Fibroblast of pulmonary artery (primary cell): ENCODE measurements at regions not wholly inside any gene's neighbourhood (a gene's known extent, or its start where the extent isn't known, plus 50 kb on each side); places are given as distances from the start of the nearest gene placed in this dataset.
A peak's percentile ranks its signal among the peaks of the same experiment; 100 is the strongest.

Experiments used
- DNase-seq: peaks from one replicate; pipeline ENCODE4 v3.0.0-alpha.2; 2010; ENCODE audit warnings: low read depth
- H3K4me3 ChIP-seq: replicated peaks from 2 replicates; pipeline ENCODE4 v1.5.1; 2011; ENCODE audit warnings: low read depth, mild to moderate bottlenecking, control low read depth, low read length, moderate library complexity
- CTCF ChIP-seq: IDR thresholded peaks from 2 replicates; pipeline ENCODE4 v1.5.1; 2011; ENCODE audit warnings: mild to moderate bottlenecking, control low read depth, low read length, inconsistent platforms; ENCODE audit errors: missing control alignments

- no peak overlapping the region for H3K4me3 ChIP-seq
- TF ChIP-seq CTCF: no peak
- DNase-seq: no peak
Observed at GRCh38 chr18:22838221-22838620, 94.9 kb upstream of the RBBP8 start.

DNA sequence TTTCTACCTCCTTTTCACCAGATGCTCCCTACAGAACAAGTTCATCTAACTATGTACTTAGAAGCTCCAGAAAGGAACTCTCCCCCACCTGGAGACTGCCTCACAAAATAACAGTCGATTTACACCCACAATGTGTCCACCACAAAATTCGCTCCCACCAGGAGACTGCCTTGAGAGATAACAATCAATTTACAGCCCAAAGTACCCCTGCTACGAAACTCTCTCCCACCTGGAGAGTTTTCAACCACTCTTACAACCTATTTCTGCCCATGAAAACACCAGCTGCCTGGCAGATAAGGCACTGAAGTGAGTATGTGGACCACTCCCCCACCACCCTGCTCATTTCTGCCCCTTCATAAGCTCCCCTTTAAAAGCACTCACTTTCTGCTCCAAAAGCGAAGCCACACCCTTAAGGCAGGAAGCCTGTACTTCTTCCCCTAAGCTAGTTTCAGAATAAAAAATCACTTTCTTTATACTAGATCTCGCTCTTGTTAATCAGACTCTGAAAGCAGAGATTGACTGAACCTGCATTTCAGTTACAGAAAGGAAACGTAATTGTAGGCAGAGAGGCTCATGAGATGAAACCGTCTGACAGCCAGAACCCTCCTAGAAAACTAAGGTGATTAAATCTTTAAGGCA, 94.4 kb upstream of the RBBP8 start:
- DNase-seq: no peak
- no peak overlapping the region for H3K4me3 ChIP-seq
- TF ChIP-seq CTCF: no peak

GRCh38 chr18:22839340-22839821, 93.7 kb upstream of the RBBP8 start:
- TF ChIP-seq CTCF: no peak
- no peak for DNase-seq
- H3K4me3 ChIP-seq: no peak overlapping the region

GRCh38 chr18:22840606-22841144, 92.5 kb upstream of the RBBP8 start:
- TF ChIP-seq CTCF: no peak
- H3K4me3 ChIP-seq: no peak overlapping the region
- no peak for DNase-seq

DNA sequence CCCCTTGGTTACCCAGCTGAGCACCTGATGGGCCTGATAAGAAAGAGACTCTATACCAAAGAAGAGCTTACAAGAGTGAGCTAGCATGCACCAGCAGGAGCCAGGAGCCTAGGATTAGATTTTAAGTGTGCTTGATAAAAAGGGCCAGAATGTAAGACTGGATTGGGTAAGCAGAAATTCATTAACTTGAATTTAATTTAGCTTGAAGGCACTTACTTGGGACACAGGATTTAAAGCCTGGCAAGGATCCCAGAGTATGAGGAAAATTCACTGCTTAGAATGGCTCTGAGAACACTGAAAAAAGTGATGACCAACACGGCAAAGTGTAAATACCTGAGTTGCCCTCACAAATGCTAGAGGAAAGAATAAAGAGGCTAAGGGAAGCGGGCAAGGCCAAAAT, 91.3 kb upstream of the RBBP8 start:
- TF ChIP-seq CTCF: no peak
- no peak overlapping the region for H3K4me3 ChIP-seq
- DNase-seq: no peak

GRCh38 chr18:22844190-22844589, 88.9 kb upstream of the RBBP8 start:
- peak; percentile 24 for DNase-seq
- no peak overlapping the region for H3K4me3 ChIP-seq
- no peak for TF ChIP-seq CTCF

- H3K4me3 ChIP-seq: no peak overlapping the region
- no peak for TF ChIP-seq CTCF
- DNase-seq: no peak
Observed at GRCh38 chr18:22844628-22845027, 88.5 kb upstream of the RBBP8 start.
